ENCODE measurements at regions not wholly inside any gene's neighbourhood (a gene's known extent, or its start where the extent isn't known, plus 50 kb on each side); places are given as distances from the start of the nearest gene placed in this dataset.

DNA sequence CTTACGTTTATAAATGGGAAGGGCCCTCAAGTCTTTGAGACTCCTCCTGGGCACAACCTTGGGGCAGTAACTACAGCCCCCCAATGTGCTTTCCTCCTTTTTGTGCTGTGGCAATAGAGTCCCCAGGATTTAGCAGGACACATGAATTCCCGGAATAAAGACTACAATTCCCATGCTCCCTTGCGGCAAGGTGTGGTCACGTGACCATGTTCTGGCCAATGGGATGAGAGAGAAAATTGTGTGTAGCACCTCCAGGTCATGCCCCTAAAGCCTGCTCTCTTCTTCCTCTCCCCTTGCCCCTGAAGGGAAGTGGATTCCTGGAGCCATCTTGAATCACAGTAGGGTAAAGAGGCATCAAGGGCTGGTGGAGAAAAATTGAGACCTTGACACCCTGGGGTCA is 295.1 kb upstream of the SFSWAP start:
- no TSS peak for BruUV-seq (replicated peaks)
- CTCF ChIA-PET = interaction anchor here (0.6 kb wide), 1 partner anchor 360 kb away, joined by 3 read pairs; no protein-coding TSS in a partner anchor
- POLR2A ChIA-PET (ENCODE audit: low non-redundant PET) = no interaction called here
- H3K36me3 ChIP-seq (ENCODE audit: insufficient read depth, low read length, poor library complexity, severe bottlenecking) = no peaks in the 10 kb centered on the region
- H3K9me3 ChIP-seq (ENCODE audit: low read depth, low read length, poor library complexity, severe bottlenecking) = no peaks in the 10 kb centered on the region
- peaks cover 8% of the 10 kb centered on the region for H3K27me3 ChIP-seq (replicated peaks; ENCODE audit: insufficient read depth, low read depth, low read length, poor library complexity)
- peak; percentile 18 for DNase-seq (ENCODE audit: low spot score)
- no peaks in the 10 kb centered on the region for H3K4me1 ChIP-seq (ENCODE audit: insufficient read depth, low read length, poor library complexity, severe bottlenecking)
- H3K27ac ChIP-seq (ENCODE audit: low read depth, low read length, poor library complexity, severe bottlenecking) = no peak overlapping the region
- intact Hi-C loops (cut with micrococcal nuclease; ENCODE audit: unreplicated experiment) = no loop called here
- H3K4me3 ChIP-seq (ENCODE audit: low read depth, low read length, poor library complexity, severe bottlenecking) = no peak overlapping the region
- TF ChIP-seq, protein P1, sequence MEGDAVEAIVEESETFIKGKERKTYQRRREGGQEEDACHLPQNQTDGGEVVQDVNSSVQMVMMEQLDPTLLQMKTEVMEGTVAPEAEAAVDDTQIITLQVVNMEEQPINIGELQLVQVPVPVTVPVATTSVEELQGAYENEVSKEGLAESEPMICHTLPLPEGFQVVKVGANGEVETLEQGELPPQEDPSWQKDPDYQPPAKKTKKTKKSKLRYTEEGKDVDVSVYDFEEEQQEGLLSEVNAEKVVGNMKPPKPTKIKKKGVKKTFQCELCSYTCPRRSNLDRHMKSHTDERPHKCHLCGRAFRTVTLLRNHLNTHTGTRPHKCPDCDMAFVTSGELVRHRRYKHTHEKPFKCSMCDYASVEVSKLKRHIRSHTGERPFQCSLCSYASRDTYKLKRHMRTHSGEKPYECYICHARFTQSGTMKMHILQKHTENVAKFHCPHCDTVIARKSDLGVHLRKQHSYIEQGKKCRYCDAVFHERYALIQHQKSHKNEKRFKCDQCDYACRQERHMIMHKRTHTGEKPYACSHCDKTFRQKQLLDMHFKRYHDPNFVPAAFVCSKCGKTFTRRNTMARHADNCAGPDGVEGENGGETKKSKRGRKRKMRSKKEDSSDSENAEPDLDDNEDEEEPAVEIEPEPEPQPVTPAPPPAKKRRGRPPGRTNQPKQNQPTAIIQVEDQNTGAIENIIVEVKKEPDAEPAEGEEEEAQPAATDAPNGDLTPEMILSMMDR (conservative IDR thresholded peaks at IDR 0.05; ENCODE audit: low read depth, low read length) = no peak
- no peak for TF ChIP-seq EZH2 (IDR thresholded peaks at IDR 0.05; ENCODE audit: borderline replicate concordance, low read depth, low read length, poor library complexity, severe bottlenecking)

DNA sequence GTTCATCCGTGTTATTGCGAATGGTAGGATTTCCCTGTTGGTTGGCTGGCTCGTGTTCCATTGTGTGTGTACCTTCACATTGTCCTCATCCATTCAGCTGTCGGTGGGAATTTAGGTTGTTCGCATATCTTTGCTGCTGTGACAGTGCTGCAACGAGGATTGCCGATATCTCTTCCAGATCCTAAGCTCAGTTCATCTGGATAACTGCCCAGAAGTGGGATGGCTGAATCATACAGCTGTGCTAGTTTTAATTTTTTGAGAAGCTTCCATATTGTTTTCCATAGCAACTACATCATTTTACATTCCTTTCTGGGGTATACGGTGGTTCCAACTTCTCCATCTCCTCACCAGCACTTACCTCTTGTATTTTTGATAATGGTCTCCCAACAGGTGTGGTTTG is 292.8 kb upstream of the SFSWAP start:
- Histone ChIP-seq H3K4me1 (ENCODE audit: insufficient read depth, low read length, poor library complexity, severe bottlenecking) (no peaks in the 10 kb centered on the region), H3K27me3 (replicated peaks; ENCODE audit: insufficient read depth, low read depth, low read length, poor library complexity) (peaks cover 3% of the 10 kb centered on the region), H3K9me3 (ENCODE audit: low read depth, low read length, poor library complexity, severe bottlenecking) (no peaks in the 10 kb centered on the region), H3K36me3 (ENCODE audit: insufficient read depth, low read length, poor library complexity, severe bottlenecking) (no peaks in the 10 kb centered on the region), H3K27ac (ENCODE audit: low read depth, low read length, poor library complexity, severe bottlenecking) (no peak overlapping the region), H3K4me3 (ENCODE audit: low read depth, low read length, poor library complexity, severe bottlenecking) (no peak overlapping the region)
- intact Hi-C loops (cut with micrococcal nuclease; ENCODE audit: unreplicated experiment) = no loop called here
- no TSS peak for BruUV-seq (replicated peaks)
- POLR2A ChIA-PET (ENCODE audit: low non-redundant PET) = no interaction called here
- no peak for DNase-seq (ENCODE audit: low spot score)
- TF ChIP-seq, protein P1 (conservative IDR thresholded peaks at IDR 0.05; ENCODE audit: low read depth, low read length) = no peak
- no peak for TF ChIP-seq EZH2 (IDR thresholded peaks at IDR 0.05; ENCODE audit: borderline replicate concordance, low read depth, low read length, poor library complexity, severe bottlenecking)
- CTCF ChIA-PET = interaction anchor here (0.6 kb wide), 1 partner anchor 24 kb away, joined by 3 read pairs; no protein-coding TSS in a partner anchor

DNA sequence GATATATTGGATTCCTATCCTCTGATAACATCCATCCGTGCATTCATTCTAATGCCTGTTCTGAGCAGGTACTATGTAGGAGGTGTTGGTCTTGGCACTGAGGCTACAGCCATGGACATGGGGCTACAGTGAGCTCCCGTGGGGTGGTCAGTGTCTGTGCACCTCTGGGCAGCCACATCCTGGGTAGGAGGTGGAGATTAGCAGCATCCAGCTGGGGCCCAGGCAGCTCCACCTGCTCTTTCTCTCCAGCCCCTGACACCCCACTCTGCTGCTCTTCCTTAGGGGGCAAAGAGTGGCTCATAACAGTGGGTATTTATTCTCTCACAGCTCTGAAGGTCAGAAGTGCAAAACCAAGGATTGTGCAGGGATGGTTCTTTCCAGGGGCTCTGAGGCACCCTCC is 292.0 kb upstream of the SFSWAP start:
- Histone ChIP-seq H3K27ac (ENCODE audit: low read depth, low read length, poor library complexity, severe bottlenecking) (no peak overlapping the region), H3K36me3 (ENCODE audit: insufficient read depth, low read length, poor library complexity, severe bottlenecking) (no peaks in the 10 kb centered on the region), H3K4me1 (ENCODE audit: insufficient read depth, low read length, poor library complexity, severe bottlenecking) (no peaks in the 10 kb centered on the region), H3K27me3 (replicated peaks; ENCODE audit: insufficient read depth, low read depth, low read length, poor library complexity) (no peaks in the 10 kb centered on the region), H3K4me3 (ENCODE audit: low read depth, low read length, poor library complexity, severe bottlenecking) (no peak overlapping the region), H3K9me3 (ENCODE audit: low read depth, low read length, poor library complexity, severe bottlenecking) (no peaks in the 10 kb centered on the region)
- ChIA-PET POLR2A (ENCODE audit: low non-redundant PET) (no interaction called here), CTCF (no interaction called here)
- TF ChIP-seq, protein P1 (conservative IDR thresholded peaks at IDR 0.05; ENCODE audit: low read depth, low read length) = no peak
- TF ChIP-seq EZH2 (IDR thresholded peaks at IDR 0.05; ENCODE audit: borderline replicate concordance, low read depth, low read length, poor library complexity, severe bottlenecking) = no peak
- no TSS peak for BruUV-seq (replicated peaks)
- DNase-seq (ENCODE audit: low spot score) = no peak
- intact Hi-C loops (cut with micrococcal nuclease; ENCODE audit: unreplicated experiment) = no loop called here
